ENCODE measurements at regions not wholly inside any gene's neighbourhood (a gene's known extent, or its start where the extent isn't known, plus 50 kb on each side); places are given as distances from the start of the nearest gene placed in this dataset.

DNA sequence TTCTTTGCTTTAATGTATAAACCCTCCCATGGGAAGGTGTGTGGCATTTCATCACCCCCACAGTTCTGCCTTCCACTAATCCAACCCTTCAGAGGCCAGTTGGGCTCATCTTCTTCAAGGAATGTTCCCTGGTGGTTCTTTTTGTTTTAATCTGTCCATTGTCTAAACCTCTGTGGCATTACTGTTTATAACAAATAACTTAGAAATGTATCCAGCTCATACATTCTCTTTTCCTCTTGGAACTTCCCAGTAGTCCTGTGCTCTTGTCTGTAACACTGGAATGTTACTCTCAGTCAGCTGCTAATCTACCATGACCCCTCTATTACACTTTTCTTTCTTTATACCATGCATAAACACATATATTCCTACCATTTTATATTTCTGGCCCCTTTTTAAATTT is 213.5 kb upstream of the TARS1 start:
- intact Hi-C loops (cut with DNase I) = no loop called here
- no peak overlapping the region for H3K4me3 ChIP-seq
- H3K36me3 ChIP-seq = no peaks in the 10 kb centered on the region
- H3K4me1 ChIP-seq = no peaks in the 10 kb centered on the region
- H3K27ac ChIP-seq = no peak overlapping the region
- no peaks in the 10 kb centered on the region for H3K27me3 ChIP-seq
- no peaks in the 10 kb centered on the region for H3K9me3 ChIP-seq
- DNase-seq (ENCODE audit: extremely low spot score in 2 of 2) = no peak
- TF ChIP-seq POLR2AphosphoS5 (IDR thresholded peaks at IDR 0.05; ENCODE audit: insufficient read depth in 1 of 2, low read depth in 1 of 2) (no peak), POLR2A (IDR thresholded peaks at IDR 0.05) (no peak)
- TF ChIP-seq, protein P1, sequence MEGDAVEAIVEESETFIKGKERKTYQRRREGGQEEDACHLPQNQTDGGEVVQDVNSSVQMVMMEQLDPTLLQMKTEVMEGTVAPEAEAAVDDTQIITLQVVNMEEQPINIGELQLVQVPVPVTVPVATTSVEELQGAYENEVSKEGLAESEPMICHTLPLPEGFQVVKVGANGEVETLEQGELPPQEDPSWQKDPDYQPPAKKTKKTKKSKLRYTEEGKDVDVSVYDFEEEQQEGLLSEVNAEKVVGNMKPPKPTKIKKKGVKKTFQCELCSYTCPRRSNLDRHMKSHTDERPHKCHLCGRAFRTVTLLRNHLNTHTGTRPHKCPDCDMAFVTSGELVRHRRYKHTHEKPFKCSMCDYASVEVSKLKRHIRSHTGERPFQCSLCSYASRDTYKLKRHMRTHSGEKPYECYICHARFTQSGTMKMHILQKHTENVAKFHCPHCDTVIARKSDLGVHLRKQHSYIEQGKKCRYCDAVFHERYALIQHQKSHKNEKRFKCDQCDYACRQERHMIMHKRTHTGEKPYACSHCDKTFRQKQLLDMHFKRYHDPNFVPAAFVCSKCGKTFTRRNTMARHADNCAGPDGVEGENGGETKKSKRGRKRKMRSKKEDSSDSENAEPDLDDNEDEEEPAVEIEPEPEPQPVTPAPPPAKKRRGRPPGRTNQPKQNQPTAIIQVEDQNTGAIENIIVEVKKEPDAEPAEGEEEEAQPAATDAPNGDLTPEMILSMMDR (IDR thresholded peaks at IDR 0.05) = no peak

DNA sequence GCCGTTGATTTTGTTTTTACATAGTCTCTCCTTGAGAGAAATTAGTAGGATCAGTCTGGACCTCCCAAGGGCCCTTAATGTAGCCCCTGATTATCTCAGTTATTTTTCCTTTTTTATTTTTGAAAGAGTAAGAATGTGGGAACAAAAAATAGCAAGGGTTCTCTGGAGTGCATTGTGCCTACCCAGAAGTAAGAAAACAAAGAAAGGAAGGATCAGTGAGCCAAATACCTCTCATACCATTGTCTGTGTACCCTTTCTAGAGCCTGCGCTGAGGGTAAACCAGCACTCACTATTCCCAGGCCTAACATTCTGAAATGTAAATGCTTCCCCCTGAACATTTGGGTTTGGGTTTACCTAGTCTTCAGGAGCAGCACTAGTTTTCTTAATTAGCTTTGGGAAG is 213.0 kb upstream of the TARS1 start:
- H3K9me3 ChIP-seq = no peaks in the 10 kb centered on the region
- TF ChIP-seq, protein P1 (IDR thresholded peaks at IDR 0.05) = no peak
- TF ChIP-seq POLR2A (IDR thresholded peaks at IDR 0.05) = no peak
- no peak for TF ChIP-seq POLR2AphosphoS5 (IDR thresholded peaks at IDR 0.05; ENCODE audit: insufficient read depth in 1 of 2, low read depth in 1 of 2)
- DNase-seq (ENCODE audit: extremely low spot score in 2 of 2) = no peak
- no peak overlapping the region for H3K4me3 ChIP-seq
- H3K27me3 ChIP-seq = no peaks in the 10 kb centered on the region
- intact Hi-C loops (cut with DNase I) = no loop called here
- no peaks in the 10 kb centered on the region for H3K36me3 ChIP-seq
- no peaks in the 10 kb centered on the region for H3K4me1 ChIP-seq
- H3K27ac ChIP-seq = no peak overlapping the region

DNA sequence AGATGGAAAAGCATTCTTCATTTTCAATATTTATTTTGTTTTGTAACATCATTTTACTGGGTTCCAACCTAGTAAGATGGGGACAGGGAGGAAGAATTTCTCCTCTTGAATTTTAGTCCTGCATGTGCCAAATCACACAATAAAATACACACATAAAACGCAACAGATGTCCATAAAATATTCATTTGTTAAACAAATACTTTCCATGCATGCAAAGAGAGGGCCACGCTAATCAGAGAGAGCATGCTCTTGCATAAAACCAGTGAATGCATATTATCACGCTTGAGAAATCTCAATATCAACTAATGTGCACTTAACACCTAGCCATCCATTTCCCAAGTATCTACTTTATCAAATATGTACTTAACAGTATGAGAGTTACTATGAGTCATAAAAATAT is 212.6 kb upstream of the TARS1 start:
- intact Hi-C loops (cut with DNase I) = no loop called here
- no peaks in the 10 kb centered on the region for H3K9me3 ChIP-seq
- H3K4me1 ChIP-seq = no peaks in the 10 kb centered on the region
- TF ChIP-seq, protein P1 (IDR thresholded peaks at IDR 0.05) = no peak
- TF ChIP-seq POLR2AphosphoS5 (IDR thresholded peaks at IDR 0.05; ENCODE audit: insufficient read depth in 1 of 2, low read depth in 1 of 2) (no peak), POLR2A (IDR thresholded peaks at IDR 0.05) (no peak)
- H3K36me3 ChIP-seq = no peaks in the 10 kb centered on the region
- H3K4me3 ChIP-seq = no peak overlapping the region
- no peak for DNase-seq (ENCODE audit: extremely low spot score in 2 of 2)
- H3K27ac ChIP-seq = no peak overlapping the region
- H3K27me3 ChIP-seq = no peaks in the 10 kb centered on the region

GRCh38 chr5:33229216-33229615 is 211.5 kb upstream of the TARS1 start:
- Histone ChIP-seq H3K27me3 (no peaks in the 10 kb centered on the region), H3K27ac (no peak overlapping the region), H3K4me3 (no peak overlapping the region), H3K9me3 (no peaks in the 10 kb centered on the region), H3K4me1 (no peaks in the 10 kb centered on the region), H3K36me3 (no peaks in the 10 kb centered on the region)
- DNase-seq (ENCODE audit: extremely low spot score in 2 of 2) = no peak
- intact Hi-C loops (cut with DNase I) = no loop called here
- TF ChIP-seq POLR2A (IDR thresholded peaks at IDR 0.05) = no peak
- no peak for TF ChIP-seq POLR2AphosphoS5 (IDR thresholded peaks at IDR 0.05; ENCODE audit: insufficient read depth in 1 of 2, low read depth in 1 of 2)
- TF ChIP-seq, protein P1 (IDR thresholded peaks at IDR 0.05) = no peak

- no peaks in the 10 kb centered on the region for H3K9me3 ChIP-seq
- TF ChIP-seq POLR2AphosphoS5 (IDR thresholded peaks at IDR 0.05; ENCODE audit: insufficient read depth in 1 of 2, low read depth in 1 of 2) (no peak), POLR2A (IDR thresholded peaks at IDR 0.05) (no peak)
- TF ChIP-seq, protein P1 (IDR thresholded peaks at IDR 0.05) = no peak
- H3K27ac ChIP-seq = no peak overlapping the region
- DNase-seq (ENCODE audit: extremely low spot score in 2 of 2) = no peak
- intact Hi-C loops (cut with DNase I) = no loop called here
- no peaks in the 10 kb centered on the region for H3K4me1 ChIP-seq
- no peaks in the 10 kb centered on the region for H3K36me3 ChIP-seq
- no peak overlapping the region for H3K4me3 ChIP-seq
- H3K27me3 ChIP-seq = no peaks in the 10 kb centered on the region
Observed at GRCh38 chr5:33230467-33231078, 210.2 kb upstream of the TARS1 start.

Data from vagina (tissue), 2 donors.